Keratinocyte (primary cell): ENCODE measurements at regions not wholly inside any gene's neighbourhood (a gene's known extent, or its start where the extent isn't known, plus 50 kb on each side); places are given as distances from the start of the nearest gene placed in this dataset.

Source experiments
- DNase-seq: peaks from one replicate; pipeline ENCODE4 v3.0.0-alpha.2; 2011; ENCODE audit warnings: low read depth, missing footprints, low spot score
- FAIRE-seq: peaks from 2 replicates; lab custom pipeline; 2011; peaks lifted over from hg19 to GRCh38; lab: Jason Lieb, UNC
- H2AFZ ChIP-seq: 2 replicates; pipeline ENCODE4 v1.6.0; 2012; ENCODE audit warnings: low read length, control low read depth, inconsistent platforms; ENCODE audit not compliant: control insufficient read depth
- H3K27ac ChIP-seq: 2 replicates; pipeline ENCODE4 v1.5.1; 2011; ENCODE audit warnings: low read length; ENCODE audit not compliant: control insufficient read depth, insufficient read depth
- H3K27me3 ChIP-seq: 3 replicates; pipeline ENCODE4 v1.6.0; 2011; ENCODE audit warnings: low read length; ENCODE audit not compliant: control insufficient read depth, insufficient read depth; ENCODE audit errors: extremely low read depth
- H3K36me3 ChIP-seq, 2 experiments: 2 replicates in 1 of 2; 3 replicates in 1 of 2; pipeline ENCODE4 v1.5.1; 2011; ENCODE audit warnings: low read length in 2 of 2, mild to moderate bottlenecking in 1 of 2; ENCODE audit not compliant: control insufficient read depth in 2 of 2, insufficient read depth in 2 of 2; ENCODE audit errors: extremely low read depth in 1 of 2
- H3K4me1 ChIP-seq: 3 replicates; pipeline ENCODE4 v1.5.1; 2011; ENCODE audit warnings: low read length; ENCODE audit not compliant: control insufficient read depth, insufficient read depth; ENCODE audit errors: extremely low read depth
- H3K4me2 ChIP-seq: 3 replicates; pipeline ENCODE4 v1.6.0; 2011; ENCODE audit warnings: low read depth, low read length; ENCODE audit not compliant: control insufficient read depth, insufficient read depth; ENCODE audit errors: extremely low read depth
- H3K4me3 ChIP-seq, 3 experiments: fragments of 200-600 bp in 1 of 3; sonication (generic) in 1 of 3; 2 replicates in 2 of 3; 3 replicates in 1 of 3; pipeline ENCODE4 v1.5.1; 2011 to 2016; ENCODE audit warnings: low read length in 3 of 3, mild to moderate bottlenecking in 3 of 3, control low read depth in 2 of 3, inconsistent platforms in 1 of 3, low read depth in 1 of 3, mixed read lengths in 1 of 3, mixed run types in 1 of 3, moderate library complexity in 1 of 3; ENCODE audit not compliant: control insufficient read depth in 2 of 3, insufficient read depth in 2 of 3; ENCODE audit errors: extremely low read depth in 1 of 3
- H3K79me2 ChIP-seq: 2 replicates; pipeline ENCODE4 v1.6.0; 2012; ENCODE audit warnings: low read length; ENCODE audit not compliant: control insufficient read depth, insufficient read depth
- H3K9ac ChIP-seq: 3 replicates; pipeline ENCODE4 v1.6.0; 2011; ENCODE audit warnings: low read length; ENCODE audit not compliant: control insufficient read depth, insufficient read depth; ENCODE audit errors: extremely low read depth
- H3K9me1 ChIP-seq: 3 replicates; pipeline ENCODE4 v1.6.0; 2011; ENCODE audit warnings: low read length; ENCODE audit not compliant: control insufficient read depth, insufficient read depth; ENCODE audit errors: extremely low read depth
- H3K9me3 ChIP-seq: 2 replicates; pipeline ENCODE4 v1.5.1; 2012; ENCODE audit warnings: low read depth, low read length; ENCODE audit not compliant: control insufficient read depth
- H4K20me1 ChIP-seq: 3 replicates; pipeline ENCODE4 v1.6.0; 2011; ENCODE audit warnings: low read length; ENCODE audit not compliant: control insufficient read depth, insufficient read depth; ENCODE audit errors: extremely low read depth
- EZH2 ChIP-seq: IDR thresholded peaks from one replicate; pipeline ENCODE4 v1.6.1; 2012; ENCODE audit warnings: inconsistent platforms, mild to moderate bottlenecking, low read length, moderate library complexity
- dilution Hi-C: fragments of 300-500 bp; cut with MboI; formaldehyde crosslinking; loops from one replicate; pipeline ENCODE4 v1.7.0; 2020; ENCODE audit warnings: low sequenced_read_pairs; ENCODE audit not compliant: extremely low pct_ligation_motif_present
- TF ChIP-seq, protein P1 (sequence below), 3 experiments: IDR thresholded peaks in 1 of 3; conservative IDR thresholded peaks in 1 of 3; optimal IDR thresholded peaks in 1 of 3; 2 replicates in 2 of 3; 3 replicates in 1 of 3; pipeline versions ENCODE3 to v1.5.1; 2011; ENCODE audit warnings: low read length in 3 of 3, mild to moderate bottlenecking in 3 of 3, moderate library complexity in 2 of 3, control low read depth in 1 of 3, inconsistent platforms in 1 of 3; ENCODE audit not compliant: insufficient read depth in 2 of 3; ENCODE audit errors: extremely low read depth in 1 of 3

- Histone ChIP-seq H3K79me2 (no peaks in the 10 kb centered on the region), H3K27me3 (no peaks in the 10 kb centered on the region), H3K4me1 (no peaks in the 10 kb centered on the region), H3K9me1 (no peaks in the 10 kb centered on the region), H3K9me3 (no peaks in the 10 kb centered on the region), H3K9ac (no peak overlapping the region), H4K20me1 (no peaks in the 10 kb centered on the region), H3K27ac (no peak overlapping the region), H3K4me2 (no peak overlapping the region), H2AFZ (no peak overlapping the region), H3K4me3 (no peak overlapping the region), H3K36me3 (no peaks in the 10 kb centered on the region)
- FAIRE-seq (no peak), DNase-seq (no peak)
- TF ChIP-seq, protein P1, sequence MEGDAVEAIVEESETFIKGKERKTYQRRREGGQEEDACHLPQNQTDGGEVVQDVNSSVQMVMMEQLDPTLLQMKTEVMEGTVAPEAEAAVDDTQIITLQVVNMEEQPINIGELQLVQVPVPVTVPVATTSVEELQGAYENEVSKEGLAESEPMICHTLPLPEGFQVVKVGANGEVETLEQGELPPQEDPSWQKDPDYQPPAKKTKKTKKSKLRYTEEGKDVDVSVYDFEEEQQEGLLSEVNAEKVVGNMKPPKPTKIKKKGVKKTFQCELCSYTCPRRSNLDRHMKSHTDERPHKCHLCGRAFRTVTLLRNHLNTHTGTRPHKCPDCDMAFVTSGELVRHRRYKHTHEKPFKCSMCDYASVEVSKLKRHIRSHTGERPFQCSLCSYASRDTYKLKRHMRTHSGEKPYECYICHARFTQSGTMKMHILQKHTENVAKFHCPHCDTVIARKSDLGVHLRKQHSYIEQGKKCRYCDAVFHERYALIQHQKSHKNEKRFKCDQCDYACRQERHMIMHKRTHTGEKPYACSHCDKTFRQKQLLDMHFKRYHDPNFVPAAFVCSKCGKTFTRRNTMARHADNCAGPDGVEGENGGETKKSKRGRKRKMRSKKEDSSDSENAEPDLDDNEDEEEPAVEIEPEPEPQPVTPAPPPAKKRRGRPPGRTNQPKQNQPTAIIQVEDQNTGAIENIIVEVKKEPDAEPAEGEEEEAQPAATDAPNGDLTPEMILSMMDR (optimal IDR thresholded peaks at IDR 0.05 in 1 of 3, IDR thresholded peaks at IDR 0.05 in 1 of 3, conservative IDR thresholded peaks at IDR 0.05 in 1 of 3; ENCODE audit: extremely low read depth in 1 of 3, insufficient read depth in 2 of 3, low read length in 3 of 3), result no peak
- TF ChIP-seq EZH2, result no peak
- dilution Hi-C loops, result no loop called here
Measured at GRCh38 chr4:45072981-45073380, 346.6 kb upstream of the GNPDA2 start.

- FAIRE-seq (no peak), DNase-seq (no peak)
- Histone ChIP-seq H4K20me1 (no peaks in the 10 kb centered on the region), H2AFZ (no peak overlapping the region), H3K4me1 (no peaks in the 10 kb centered on the region), H3K4me3 (no peak overlapping the region), H3K9me3 (peaks cover 2% of the 10 kb centered on the region), H3K27me3 (no peaks in the 10 kb centered on the region), H3K4me2 (no peak overlapping the region), H3K79me2 (no peaks in the 10 kb centered on the region), H3K36me3 (no peaks in the 10 kb centered on the region), H3K9ac (no peak overlapping the region), H3K9me1 (no peaks in the 10 kb centered on the region), H3K27ac (no peak overlapping the region)
- dilution Hi-C loops, result no loop called here
- TF ChIP-seq, protein P1 (optimal IDR thresholded peaks at IDR 0.05 in 1 of 3, IDR thresholded peaks at IDR 0.05 in 1 of 3, conservative IDR thresholded peaks at IDR 0.05 in 1 of 3; ENCODE audit: extremely low read depth in 1 of 3, insufficient read depth in 2 of 3, low read length in 3 of 3), result no peak
- no peak for TF ChIP-seq EZH2
Measured at GRCh38 chr4:45064741-45065140, 338.4 kb upstream of the GNPDA2 start.
